B cell (primary cell): ENCODE measurements at regions not wholly inside any gene's neighbourhood (a gene's known extent, or its start where the extent isn't known, plus 50 kb on each side); places are given as distances from the start of the nearest gene placed in this dataset.

Source experiments
- ATAC-seq: fragments of 200-7000 bp; cut with Tn5 transposase; one replicate; pipeline ENCODE4 v1.10.0; 2021; ENCODE audit warnings: low read depth, mild to moderate bottlenecking, moderate number of reproducible peaks, moderate library complexity
- CTCF ChIA-PET: fragments of 350-600 bp; sonication (Branson Sonifier 250); formaldehyde crosslinking; loops from one replicate; lab custom pipeline; 2021; ENCODE audit warnings: antibody characterized with exemption, inconsistent platforms; lab: Charles Lee
- POLR2A ChIA-PET: fragments of 350-600 bp; sonication (Branson Sonifier 250); formaldehyde crosslinking; loops from one replicate; lab custom pipeline; 2021; ENCODE audit warnings: antibody characterized with exemption; lab: Charles Lee
- DNase-seq: peaks from one replicate; pipeline ENCODE4 v3.0.0; 2013
- H2AFZ ChIP-seq: 2 replicates; pipeline ENCODE4 v1.6.1; 2012; ENCODE audit warnings: mild to moderate bottlenecking, low read depth, low read length; ENCODE audit not compliant: insufficient read depth, poor library complexity, severe bottlenecking
- H3K27ac ChIP-seq, 2 donors: 1 replicate in 1 of 2; 2 replicates in 1 of 2; pipeline ENCODE4 v1.5.1; 2012 to 2013; ENCODE audit warnings: low read length in 2 of 2, mild to moderate bottlenecking in 2 of 2, moderate library complexity in 1 of 2
- H3K27me3 ChIP-seq, 4 experiments: fragments of 200-600 bp in 1 of 4; sonication (generic) in 1 of 4; replicated peaks in 1 of 4; 1 replicate in 2 of 4; 2 replicates in 2 of 4; pipeline versions ENCODE4 v1.6.1 to v1.7.0; 2013 to 2016; ENCODE audit warnings: low read length in 3 of 4, mild to moderate bottlenecking in 2 of 4, mixed read lengths in 1 of 4, moderate library complexity in 1 of 4; ENCODE audit not compliant: insufficient read depth in 4 of 4, control insufficient read depth in 3 of 4; ENCODE audit errors: control extremely low read depth in 1 of 4
- H3K36me3 ChIP-seq, 2 experiments: replicated peaks in 1 of 2; 1 replicate in 1 of 2; 2 replicates in 1 of 2; pipeline versions ENCODE4 v1.6.1 to v1.7.1; 2013; ENCODE audit warnings: low read length in 1 of 2; ENCODE audit not compliant: insufficient read depth in 2 of 2, control insufficient read depth in 1 of 2; ENCODE audit errors: control extremely low read depth in 1 of 2, extremely low read depth in 1 of 2
- H3K4me1 ChIP-seq, 2 donors: fragments of 200-600 bp in 1 of 2; sonication (generic) in 1 of 2; 1 replicate in 1 of 2; 2 replicates in 1 of 2; pipeline versions ENCODE4 v1.5.1 to v1.6.1; 2013 to 2017; ENCODE audit warnings: low read length in 2 of 2; ENCODE audit not compliant: control insufficient read depth in 2 of 2, insufficient read depth in 2 of 2
- H3K4me2 ChIP-seq: replicated peaks from 2 replicates; pipeline ENCODE3; 2012; ENCODE audit warnings: mild to moderate bottlenecking, low read depth, low read length; ENCODE audit not compliant: poor library complexity, severe bottlenecking
- H3K4me3 ChIP-seq, 5 experiments: fragments of 200-600 bp in 1 of 5; sonication (generic) in 1 of 5; 1 replicate in 3 of 5; 2 replicates in 2 of 5; pipeline versions ENCODE4 v1.5.1 to v1.7.0; 2011 to 2016; ENCODE audit warnings: low read length in 4 of 5, mild to moderate bottlenecking in 4 of 5, low read depth in 2 of 5, control low read depth in 1 of 5, moderate library complexity in 1 of 5; ENCODE audit not compliant: insufficient read depth in 1 of 5; ENCODE audit errors: control extremely low read depth in 1 of 5, extremely low read depth in 1 of 5
- H3K79me2 ChIP-seq: fragments of 200-600 bp; sonication (generic); one replicate; pipeline ENCODE4 v1.6.0; 2016; ENCODE audit warnings: low read length; ENCODE audit not compliant: control insufficient read depth, insufficient read depth
- H3K9ac ChIP-seq: fragments of 200-600 bp; sonication (generic); 2 replicates; pipeline ENCODE4 v1.6.1; 2017; ENCODE audit warnings: mild to moderate bottlenecking, low read length, moderate library complexity
- H3K9me3 ChIP-seq, 3 donors: one replicate each; pipeline versions ENCODE4 v1.6.1 to v1.7.1; 2013; ENCODE audit warnings: low read length in 2 of 3; ENCODE audit not compliant: control insufficient read depth in 2 of 3, insufficient read depth in 1 of 3; ENCODE audit errors: control extremely low read depth in 1 of 3
- H4K20me1 ChIP-seq: 2 replicates; pipeline ENCODE4 v1.6.0; 2012; ENCODE audit warnings: mild to moderate bottlenecking, low read length; ENCODE audit not compliant: insufficient read depth, control insufficient read depth, poor library complexity, severe bottlenecking
- H3K27ac Mint-ChIP-seq: one replicate; pipeline ENCODE4 v1.8.0; 2021; ENCODE audit warnings: mixed read lengths
- H3K27me3 Mint-ChIP-seq: one replicate; pipeline ENCODE4 v1.8.0; 2021; ENCODE audit warnings: mixed read lengths
- H3K4me1 Mint-ChIP-seq: one replicate; pipeline ENCODE4 v1.8.0; 2021; ENCODE audit warnings: mixed read lengths
- H3K4me3 Mint-ChIP-seq: one replicate; pipeline ENCODE4 v1.8.0; 2021; ENCODE audit warnings: mixed read lengths
- H3K9me3 Mint-ChIP-seq: one replicate; pipeline ENCODE4 v1.8.0; 2022; ENCODE audit warnings: mixed read lengths; ENCODE audit not compliant: insufficient read depth
- EZH2 ChIP-seq: IDR thresholded peaks from 2 replicates; pipeline ENCODE4 v1.6.1; 2012; ENCODE audit warnings: borderline replicate concordance, low read depth, mild to moderate bottlenecking, moderate library complexity, low read length; ENCODE audit not compliant: insufficient read depth, poor library complexity, severe bottlenecking
- WGBS: methylation state at CpG from one replicate; pipeline ENCODE4 v1.1.5; 2013; ENCODE audit warnings: missing lambda C conversion rate; ENCODE audit not compliant: insufficient coverage; 5-methylcytosine and 5-hydroxymethylcytosine counted together
- intact Hi-C: fragments of 100-400 bp; cut with micrococcal nuclease; formaldehyde crosslinking; loops from one replicate; pipeline ENCODE4 v1.10.0; 2022
- TF ChIP-seq, protein P1 (sequence below): fragments of 200-600 bp; IDR thresholded peaks from one replicate; pipeline ENCODE4 v1.8.0; 2022; ENCODE audit warnings: antibody characterized with exemption, mild to moderate bottlenecking

DNA sequence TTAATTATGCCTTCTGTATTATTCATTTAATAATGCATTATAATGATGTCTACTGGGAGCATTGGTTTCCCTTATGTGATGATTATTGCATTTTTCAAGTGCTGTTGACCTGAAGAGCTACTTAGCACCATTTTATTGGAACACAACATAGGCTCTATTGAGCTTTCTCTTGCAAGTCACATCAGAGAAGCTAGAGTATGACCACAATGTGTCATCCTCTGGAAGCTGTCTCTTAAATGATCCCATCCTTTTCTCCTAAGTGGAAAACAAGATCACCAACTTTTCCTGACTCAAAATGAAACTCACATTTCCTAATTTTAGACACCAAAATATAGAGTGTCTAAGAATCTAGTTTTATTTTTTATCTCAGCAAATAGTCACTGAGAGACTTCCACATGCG, 1451.9 kb downstream of the PCDH7 start:
- no peaks in the 10 kb centered on the region for H3K36me3 ChIP-seq
- no peak for DNase-seq
- H3K27me3 Mint-ChIP-seq: no peaks in the 10 kb centered on the region

DNA sequence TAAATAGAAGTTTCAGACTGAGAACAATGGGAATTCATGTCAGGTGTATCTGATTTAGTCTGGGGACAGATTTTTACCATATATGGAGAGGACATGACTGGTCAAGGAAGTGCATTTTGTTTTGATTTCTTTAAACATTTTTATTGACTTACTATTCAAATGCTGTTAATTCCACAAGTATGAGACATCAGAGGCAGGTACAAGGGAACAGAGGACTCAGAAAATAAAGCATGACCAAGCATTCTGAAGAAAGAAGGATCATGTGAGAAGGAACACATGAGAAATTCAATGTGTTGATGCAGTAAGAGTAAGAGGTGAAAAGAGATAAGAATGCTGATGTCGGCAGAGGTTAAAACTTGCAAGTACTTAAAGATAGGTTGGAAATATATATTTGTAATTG, 1452.6 kb downstream of the PCDH7 start:
- Mint-ChIP-seq H3K4me3 (no peak overlapping the region), H3K4me1 (no peaks in the 10 kb centered on the region), H3K27me3 (no peaks in the 10 kb centered on the region), H3K27ac (no peak overlapping the region), H3K9me3 (peaks cover 3% of the 10 kb centered on the region)
- intact Hi-C loops: no loop called here
- Histone ChIP-seq H3K9me3 (peaks cover 1 to 3% (median 3%) of the 10 kb centered on the region in 3 donors), H3K27me3 (no peaks in the 10 kb centered on the region), H2AFZ (no peak overlapping the region), H3K4me3 (no peak overlapping the region), H3K36me3 (no peaks in the 10 kb centered on the region), H4K20me1 (no peaks in the 10 kb centered on the region), H3K27ac (no peak overlapping the region), H3K4me1 (no peaks in the 10 kb centered on the region), H3K9ac (no peak overlapping the region), H3K79me2 (no peaks in the 10 kb centered on the region), H3K4me2 (no peak overlapping the region)
- DNase-seq: no peak
- TF ChIP-seq EZH2: no peak
- TF ChIP-seq, protein P1, sequence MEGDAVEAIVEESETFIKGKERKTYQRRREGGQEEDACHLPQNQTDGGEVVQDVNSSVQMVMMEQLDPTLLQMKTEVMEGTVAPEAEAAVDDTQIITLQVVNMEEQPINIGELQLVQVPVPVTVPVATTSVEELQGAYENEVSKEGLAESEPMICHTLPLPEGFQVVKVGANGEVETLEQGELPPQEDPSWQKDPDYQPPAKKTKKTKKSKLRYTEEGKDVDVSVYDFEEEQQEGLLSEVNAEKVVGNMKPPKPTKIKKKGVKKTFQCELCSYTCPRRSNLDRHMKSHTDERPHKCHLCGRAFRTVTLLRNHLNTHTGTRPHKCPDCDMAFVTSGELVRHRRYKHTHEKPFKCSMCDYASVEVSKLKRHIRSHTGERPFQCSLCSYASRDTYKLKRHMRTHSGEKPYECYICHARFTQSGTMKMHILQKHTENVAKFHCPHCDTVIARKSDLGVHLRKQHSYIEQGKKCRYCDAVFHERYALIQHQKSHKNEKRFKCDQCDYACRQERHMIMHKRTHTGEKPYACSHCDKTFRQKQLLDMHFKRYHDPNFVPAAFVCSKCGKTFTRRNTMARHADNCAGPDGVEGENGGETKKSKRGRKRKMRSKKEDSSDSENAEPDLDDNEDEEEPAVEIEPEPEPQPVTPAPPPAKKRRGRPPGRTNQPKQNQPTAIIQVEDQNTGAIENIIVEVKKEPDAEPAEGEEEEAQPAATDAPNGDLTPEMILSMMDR: no peak
- ChIA-PET POLR2A (no interaction called here), CTCF (no interaction called here)
- WGBS: no CpG with 5 or more reads among the region's 1 CpG
- no peak for ATAC-seq

More for the DNA sequence above, 1451.9 kb downstream of the PCDH7 start:
- CTCF ChIA-PET: no interaction called here
- WGBS: no CpG with 5 or more reads among the region's 1 CpG
- H4K20me1 ChIP-seq: no peaks in the 10 kb centered on the region
- H3K79me2 ChIP-seq: no peaks in the 10 kb centered on the region
- H3K4me3 ChIP-seq: no peak overlapping the region
- H3K9me3 ChIP-seq: peaks cover under 1 to 3% (median 1%) of the 10 kb centered on the region in 3 donors
- ATAC-seq: no peak
- POLR2A ChIA-PET: no interaction called here
- H3K4me2 ChIP-seq: no peak overlapping the region
- intact Hi-C loops: no loop called here
- no peak overlapping the region for H3K9ac ChIP-seq
- no peak overlapping the region for H3K27ac ChIP-seq
- H2AFZ ChIP-seq: no peak overlapping the region
- TF ChIP-seq EZH2: no peak
- TF ChIP-seq, protein P1: no peak
- H3K4me1 Mint-ChIP-seq: no peaks in the 10 kb centered on the region
- H3K27ac Mint-ChIP-seq: no peak overlapping the region
- peaks cover 3% of the 10 kb centered on the region for H3K9me3 Mint-ChIP-seq
- no peak overlapping the region for H3K4me3 Mint-ChIP-seq
- no peaks in the 10 kb centered on the region for H3K4me1 ChIP-seq
- H3K27me3 ChIP-seq: no peaks in the 10 kb centered on the region
